KOPT-K1 (cell line): ENCODE measurements at regions not wholly inside any gene's neighbourhood (a gene's known extent, or its start where the extent isn't known, plus 50 kb on each side); places are given as distances from the start of the nearest gene placed in this dataset.

Experiments used
- H3K27ac ChIP-seq: fragments of 200-600 bp; sonication (generic); 2 replicates; pipeline ENCODE4 v1.5.1; 2016; ENCODE audit warnings: antibody characterized with exemption, mild to moderate bottlenecking, low read depth, low read length; ENCODE audit not compliant: poor library complexity, severe bottlenecking
- H3K36me3 ChIP-seq: fragments of 200-600 bp; sonication (generic); 2 replicates; pipeline ENCODE4 v1.5.1; 2017; ENCODE audit warnings: antibody characterized with exemption, mild to moderate bottlenecking, low read length, moderate library complexity; ENCODE audit not compliant: insufficient read depth
- H3K9me3 ChIP-seq: fragments of 200-600 bp; sonication (generic); 2 replicates; pipeline ENCODE4 v1.5.1; 2017; ENCODE audit warnings: antibody characterized with exemption, low read length, mild to moderate bottlenecking; ENCODE audit not compliant: insufficient read depth, poor library complexity, severe bottlenecking

- Histone ChIP-seq H3K9me3 (no peaks in the 10 kb centered on the region), H3K27ac (no peak overlapping the region), H3K36me3 (no peaks in the 10 kb centered on the region)
Measured at GRCh38 chr3:28674212-28674611, 325.6 kb upstream of the AZI2 start.

GRCh38 chr3:28677581-28677980 lies 329.0 kb upstream of the AZI2 start:
- no peak overlapping the region for H3K27ac ChIP-seq
- no peaks in the 10 kb centered on the region for H3K9me3 ChIP-seq
- no peaks in the 10 kb centered on the region for H3K36me3 ChIP-seq

GRCh38 chr3:28678086-28678485 lies 329.5 kb upstream of the AZI2 start:
- no peaks in the 10 kb centered on the region for H3K9me3 ChIP-seq
- H3K36me3 ChIP-seq = no peaks in the 10 kb centered on the region
- no peak overlapping the region for H3K27ac ChIP-seq

- no peaks in the 10 kb centered on the region for H3K9me3 ChIP-seq
- no peaks in the 10 kb centered on the region for H3K36me3 ChIP-seq
- H3K27ac ChIP-seq = no peak overlapping the region
Measured at GRCh38 chr3:28680050-28680449, 331.4 kb upstream of the AZI2 start.

- H3K36me3 ChIP-seq = no peaks in the 10 kb centered on the region
- H3K9me3 ChIP-seq = no peaks in the 10 kb centered on the region
- H3K27ac ChIP-seq = no peak overlapping the region
Measured at GRCh38 chr3:28682121-28682520, 333.5 kb upstream of the AZI2 start.

GRCh38 chr3:28690176-28690575 lies 341.6 kb upstream of the AZI2 start:
- H3K27ac ChIP-seq = no peak overlapping the region
- H3K36me3 ChIP-seq = no peaks in the 10 kb centered on the region
- H3K9me3 ChIP-seq = no peaks in the 10 kb centered on the region

GRCh38 chr3:28698706-28699105 lies 350.1 kb upstream of the AZI2 start:
- Histone ChIP-seq H3K9me3 (no peaks in the 10 kb centered on the region), H3K27ac (no peak overlapping the region), H3K36me3 (no peaks in the 10 kb centered on the region)

GRCh38 chr3:28699283-28699682 lies 350.7 kb upstream of the AZI2 start:
- no peaks in the 10 kb centered on the region for H3K9me3 ChIP-seq
- H3K36me3 ChIP-seq = no peaks in the 10 kb centered on the region

GRCh38 chr3:28700728-28701127 lies 352.1 kb upstream of the AZI2 start:
- no peaks in the 10 kb centered on the region for H3K36me3 ChIP-seq
- H3K27ac ChIP-seq = no peak overlapping the region
- H3K9me3 ChIP-seq = no peaks in the 10 kb centered on the region

More at GRCh38 chr3:28699283-28699682, 350.7 kb upstream of the AZI2 start:
- no peak overlapping the region for H3K27ac ChIP-seq

GRCh38 chr3:28703843-28704242 lies 355.2 kb upstream of the AZI2 start:
- Histone ChIP-seq H3K9me3 (no peaks in the 10 kb centered on the region), H3K36me3 (no peaks in the 10 kb centered on the region), H3K27ac (no peak overlapping the region)

- H3K9me3 ChIP-seq = no peaks in the 10 kb centered on the region
- no peak overlapping the region for H3K27ac ChIP-seq
- H3K36me3 ChIP-seq = no peaks in the 10 kb centered on the region
Measured at GRCh38 chr3:28711293-28711692, 362.7 kb upstream of the AZI2 start.

- Histone ChIP-seq H3K9me3 (no peaks in the 10 kb centered on the region), H3K36me3 (no peaks in the 10 kb centered on the region), H3K27ac (no peak overlapping the region)
Measured at GRCh38 chr3:28716939-28717338, 368.3 kb upstream of the AZI2 start.

- no peaks in the 10 kb centered on the region for H3K36me3 ChIP-seq
- no peaks in the 10 kb centered on the region for H3K9me3 ChIP-seq
- no peak overlapping the region for H3K27ac ChIP-seq
Measured at GRCh38 chr3:28718074-28718849, 369.6 kb upstream of the AZI2 start.

- Histone ChIP-seq H3K9me3 (no peaks in the 10 kb centered on the region), H3K36me3 (no peaks in the 10 kb centered on the region), H3K27ac (no peak overlapping the region)
Measured at GRCh38 chr3:28726840-28727239, 378.2 kb upstream of the AZI2 start.

GRCh38 chr3:28727307-28727706 lies 378.7 kb upstream of the AZI2 start:
- Histone ChIP-seq H3K9me3 (no peaks in the 10 kb centered on the region), H3K27ac (no peak overlapping the region), H3K36me3 (no peaks in the 10 kb centered on the region)

- H3K9me3 ChIP-seq = no peaks in the 10 kb centered on the region
- no peaks in the 10 kb centered on the region for H3K36me3 ChIP-seq
- H3K27ac ChIP-seq = no peak overlapping the region
Measured at GRCh38 chr3:28738425-28738824, 389.8 kb upstream of the AZI2 start.
